ENCODE measurements at regions not wholly inside any gene's neighbourhood (a gene's known extent, or its start where the extent isn't known, plus 50 kb on each side); places are given as distances from the start of the nearest gene placed in this dataset.

DNA sequence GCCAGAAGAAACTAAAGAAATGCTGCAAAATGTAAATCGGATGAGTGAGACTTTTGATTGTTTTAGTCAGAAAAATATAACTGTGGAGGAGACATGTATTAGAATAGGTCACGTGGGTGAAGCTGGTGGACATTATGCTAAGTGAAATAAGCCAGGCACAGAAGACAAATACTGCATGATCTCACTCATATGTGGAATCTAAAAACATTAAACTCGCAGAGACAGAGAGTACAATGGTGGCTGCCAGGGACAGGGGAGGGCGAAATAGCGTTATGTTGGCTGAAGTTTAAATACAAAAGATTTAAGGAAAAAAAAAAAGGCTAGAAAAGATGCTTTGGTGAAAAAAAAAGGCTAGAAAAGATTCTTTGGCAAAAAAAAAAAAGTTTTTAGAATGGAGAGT, 63.5 kb upstream of the HDDC2 start:
- no peak overlapping the region for H3K27ac ChIP-seq
- no peak for TF ChIP-seq ZFX (IDR thresholded peaks at IDR 0.05; ENCODE audit: borderline replicate concordance)
- TF ChIP-seq, protein P1, sequence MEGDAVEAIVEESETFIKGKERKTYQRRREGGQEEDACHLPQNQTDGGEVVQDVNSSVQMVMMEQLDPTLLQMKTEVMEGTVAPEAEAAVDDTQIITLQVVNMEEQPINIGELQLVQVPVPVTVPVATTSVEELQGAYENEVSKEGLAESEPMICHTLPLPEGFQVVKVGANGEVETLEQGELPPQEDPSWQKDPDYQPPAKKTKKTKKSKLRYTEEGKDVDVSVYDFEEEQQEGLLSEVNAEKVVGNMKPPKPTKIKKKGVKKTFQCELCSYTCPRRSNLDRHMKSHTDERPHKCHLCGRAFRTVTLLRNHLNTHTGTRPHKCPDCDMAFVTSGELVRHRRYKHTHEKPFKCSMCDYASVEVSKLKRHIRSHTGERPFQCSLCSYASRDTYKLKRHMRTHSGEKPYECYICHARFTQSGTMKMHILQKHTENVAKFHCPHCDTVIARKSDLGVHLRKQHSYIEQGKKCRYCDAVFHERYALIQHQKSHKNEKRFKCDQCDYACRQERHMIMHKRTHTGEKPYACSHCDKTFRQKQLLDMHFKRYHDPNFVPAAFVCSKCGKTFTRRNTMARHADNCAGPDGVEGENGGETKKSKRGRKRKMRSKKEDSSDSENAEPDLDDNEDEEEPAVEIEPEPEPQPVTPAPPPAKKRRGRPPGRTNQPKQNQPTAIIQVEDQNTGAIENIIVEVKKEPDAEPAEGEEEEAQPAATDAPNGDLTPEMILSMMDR (IDR thresholded peaks at IDR 0.05): no peak

DNA sequence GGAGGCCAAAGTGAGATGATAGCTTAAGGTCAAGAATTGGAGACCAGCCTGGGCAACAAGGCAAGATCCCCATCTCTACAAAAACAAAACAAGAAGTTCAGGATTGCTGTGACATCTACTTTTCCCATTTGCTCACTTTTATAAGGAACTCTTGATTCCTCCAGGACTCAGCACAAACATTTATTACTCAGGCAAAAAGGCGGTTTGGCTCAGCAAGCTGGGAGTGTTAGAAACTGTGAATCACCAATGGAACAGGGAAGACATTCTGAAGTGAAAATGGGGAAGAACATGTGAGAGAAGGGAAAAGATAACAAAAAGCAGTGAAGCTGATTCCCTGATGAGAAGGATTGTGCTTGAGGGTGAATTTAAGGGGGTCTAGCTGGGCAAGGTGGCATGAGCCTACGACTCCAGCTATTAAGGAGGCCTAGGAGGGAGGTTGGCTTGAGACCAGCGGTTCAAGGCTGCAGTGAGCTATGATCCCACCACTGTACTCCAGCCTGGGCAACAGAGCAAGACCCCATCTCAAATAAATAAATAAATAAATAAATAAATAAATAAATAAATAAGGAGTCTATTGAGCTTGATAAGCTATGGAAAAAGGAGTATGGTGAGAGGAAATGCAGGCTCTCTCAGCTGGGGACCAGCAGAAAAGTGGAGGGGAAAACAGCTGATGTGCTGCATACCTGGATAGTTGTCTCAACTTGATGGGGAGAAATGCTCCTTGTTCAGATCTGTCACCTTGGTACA, 65.4 kb upstream of the HDDC2 start:
- TF ChIP-seq, protein P1 (IDR thresholded peaks at IDR 0.05): no peak
- TF ChIP-seq ZFX (IDR thresholded peaks at IDR 0.05; ENCODE audit: borderline replicate concordance): no peak
- no peak overlapping the region for H3K27ac ChIP-seq

DNA sequence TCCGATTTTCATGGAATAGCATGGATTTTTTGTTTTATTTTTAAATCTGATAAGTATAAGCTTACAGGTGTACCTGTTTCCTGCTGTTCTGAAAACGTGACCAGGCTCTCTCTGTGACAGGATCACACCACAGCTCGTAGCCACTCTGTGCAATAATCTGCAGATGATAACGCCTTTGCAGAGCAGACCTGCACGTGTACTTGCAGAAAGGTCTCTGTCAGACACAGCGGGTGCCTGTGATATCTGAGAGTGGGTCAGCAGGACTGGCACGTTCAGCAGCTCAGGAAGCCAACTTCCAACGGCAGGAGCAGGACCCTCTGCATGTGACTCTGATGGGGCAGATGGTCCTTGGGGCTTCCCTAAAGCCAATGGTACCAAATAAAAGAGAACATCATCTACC, 68.6 kb upstream of the HDDC2 start:
- no peak for TF ChIP-seq ZFX (IDR thresholded peaks at IDR 0.05; ENCODE audit: borderline replicate concordance)
- TF ChIP-seq, protein P1 (IDR thresholded peaks at IDR 0.05): no peak
- no peak overlapping the region for H3K27ac ChIP-seq

DNA sequence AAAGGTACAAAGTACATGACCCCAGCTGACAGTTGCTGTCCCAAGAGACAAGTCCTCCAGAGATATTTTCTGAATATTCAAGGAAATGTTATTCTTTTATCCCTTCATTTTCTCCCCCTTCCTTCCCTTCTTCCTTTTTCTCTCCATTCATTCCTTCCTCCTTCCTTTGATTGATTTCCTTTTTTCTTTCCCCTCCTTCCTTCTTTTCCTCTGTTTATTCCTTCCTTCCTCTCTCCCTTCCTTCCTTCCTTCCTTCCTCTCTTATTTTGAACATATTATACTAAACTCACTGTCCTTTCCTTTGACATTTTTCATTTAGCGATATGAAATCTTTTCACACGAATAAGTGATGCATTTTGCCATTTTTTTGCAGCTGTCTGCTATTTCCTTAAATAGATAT, 73.2 kb upstream of the HDDC2 start:
- TF ChIP-seq, protein P1 (IDR thresholded peaks at IDR 0.05): no peak
- TF ChIP-seq ZFX (IDR thresholded peaks at IDR 0.05; ENCODE audit: borderline replicate concordance): no peak

DNA sequence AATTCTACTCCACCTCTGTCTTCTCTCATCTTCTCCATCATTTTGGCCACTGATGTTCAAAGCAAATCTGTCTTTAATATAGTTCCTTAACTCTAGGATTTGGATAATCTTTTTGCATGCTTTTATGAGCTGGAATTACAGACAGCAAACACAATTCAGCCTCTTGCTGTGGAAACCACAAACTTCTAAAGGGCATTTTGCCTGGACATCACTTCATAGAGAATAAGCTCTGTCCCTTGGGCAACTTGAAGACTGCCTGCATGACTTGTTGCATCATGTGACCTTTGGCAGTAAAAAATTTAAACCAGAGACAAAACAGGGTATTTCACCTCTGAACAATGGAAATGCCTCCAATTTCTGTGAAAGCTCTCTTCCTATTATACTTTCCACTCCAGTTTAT, 74.1 kb upstream of the HDDC2 start:
- no peak for TF ChIP-seq ZFX (IDR thresholded peaks at IDR 0.05; ENCODE audit: borderline replicate concordance)
- TF ChIP-seq, protein P1 (IDR thresholded peaks at IDR 0.05): no peak

More for the DNA sequence above, 73.2 kb upstream of the HDDC2 start:
- H3K27ac ChIP-seq: no peak overlapping the region

DNA sequence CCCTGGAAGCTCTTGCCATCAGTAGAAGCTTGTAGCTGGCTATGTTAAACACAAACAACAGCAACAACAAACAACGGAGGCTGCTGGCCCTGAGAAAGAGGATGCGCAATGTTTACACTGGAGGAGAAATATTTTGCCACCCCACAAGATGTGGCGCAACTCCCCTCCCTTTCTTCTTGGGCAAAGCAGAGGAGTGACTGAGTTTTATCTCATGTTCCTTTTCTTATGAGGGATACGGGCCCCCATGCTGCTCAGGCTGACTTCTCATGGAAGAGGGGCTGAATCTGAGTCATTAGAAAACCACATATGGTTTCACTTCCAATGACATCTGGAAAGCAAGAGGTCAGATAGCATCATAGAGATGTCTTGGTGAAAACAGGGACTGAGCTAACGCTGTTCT, 75.9 kb upstream of the HDDC2 start:
- no peak for TF ChIP-seq ZFX (IDR thresholded peaks at IDR 0.05; ENCODE audit: borderline replicate concordance)
- TF ChIP-seq, protein P1 (IDR thresholded peaks at IDR 0.05): no peak

More for the DNA sequence above, 74.1 kb upstream of the HDDC2 start:
- H3K27ac ChIP-seq: no peak overlapping the region

DNA sequence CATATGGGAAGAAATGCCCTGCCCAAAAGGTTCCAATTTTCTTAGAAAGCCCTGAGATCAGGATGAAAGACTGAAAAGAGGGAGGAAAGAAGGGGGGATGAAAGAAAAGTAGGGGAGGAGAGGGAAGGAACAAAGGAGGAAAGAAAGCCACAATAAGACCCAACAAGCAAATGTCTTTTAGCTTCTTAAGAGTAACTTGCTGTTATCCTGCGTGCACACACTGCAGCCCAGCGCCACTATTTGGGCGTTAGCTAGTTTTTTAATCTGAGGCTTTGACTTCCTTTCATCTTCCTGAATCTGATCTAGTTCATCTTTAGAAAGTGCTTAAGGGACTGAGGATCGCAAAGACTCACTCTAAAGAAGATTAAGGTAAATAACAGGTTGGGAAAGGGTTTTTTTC, 77.4 kb upstream of the HDDC2 start:
- TF ChIP-seq ZFX (IDR thresholded peaks at IDR 0.05; ENCODE audit: borderline replicate concordance): no peak
- TF ChIP-seq, protein P1 (IDR thresholded peaks at IDR 0.05): no peak
- no peak overlapping the region for H3K27ac ChIP-seq

More for the DNA sequence above, 75.9 kb upstream of the HDDC2 start:
- H3K27ac ChIP-seq: no peak overlapping the region
